Thymus (tissue), 11 donors: ENCODE measurements at regions not wholly inside any gene's neighbourhood (a gene's known extent, or its start where the extent isn't known, plus 50 kb on each side); places are given as distances from the start of the nearest gene placed in this dataset.
"Not testable (repeated sequence)": the region's sequence is repeated elsewhere in the genome, so short reads cannot be mapped to it uniquely, and the experiment has no call there.

ENCODE experiments used
- DNase-seq, 9 donors: peaks; one replicate each; pipeline ENCODE4 v3.0.0-alpha.2; 2013; ENCODE audit warnings: low spot score in 9 of 9, low read depth in 6 of 9, missing footprints in 1 of 9
- H3K27ac ChIP-seq, 2 donors: one replicate each; pipeline ENCODE4 v1.5.1; 2013; ENCODE audit warnings: control low read depth in 1 of 2, low read depth in 1 of 2, low read length in 1 of 2, mild to moderate bottlenecking in 1 of 2, moderate library complexity in 1 of 2
- H3K27me3 ChIP-seq, 2 donors: one replicate each; pipeline ENCODE4 v1.5.1; 2013; ENCODE audit warnings: low read length in 1 of 2; ENCODE audit not compliant: control insufficient read depth in 2 of 2, insufficient read depth in 1 of 2
- H3K36me3 ChIP-seq, 2 donors: one replicate each; pipeline ENCODE4 v1.5.1; 2013; ENCODE audit warnings: low read length in 1 of 2, mild to moderate bottlenecking in 1 of 2, moderate library complexity in 1 of 2; ENCODE audit not compliant: control insufficient read depth in 2 of 2, insufficient read depth in 2 of 2
- H3K4me1 ChIP-seq, 2 donors: one replicate each; pipeline ENCODE4 v1.5.1; 2013; ENCODE audit warnings: low read length in 2 of 2; ENCODE audit not compliant: control insufficient read depth in 2 of 2, insufficient read depth in 2 of 2
- H3K4me3 ChIP-seq, 2 donors: one replicate each; pipeline ENCODE4 v1.5.1; 2013; ENCODE audit warnings: low read length in 2 of 2, control low read depth in 1 of 2, mild to moderate bottlenecking in 1 of 2
- H3K9me3 ChIP-seq, 2 donors: one replicate each; pipeline ENCODE4 v1.5.1; 2013; ENCODE audit warnings: low read length in 1 of 2, mild to moderate bottlenecking in 1 of 2; ENCODE audit not compliant: control insufficient read depth in 2 of 2, insufficient read depth in 1 of 2
- WGBS: extraction: QIAGEN DNeasy Blood & Tissue Kit; methylation state at CpG from one replicate; pipeline ENCODE4 v1.1.7; 2013; 5-methylcytosine and 5-hydroxymethylcytosine counted together
- donor health status: healthy.

GRCh38 chr13:40356011-40356410 lies 310.4 kb downstream of the FOXO1 start:
- H3K27me3 ChIP-seq = no peaks in the 10 kb centered on the region
- no peaks in the 10 kb centered on the region for H3K9me3 ChIP-seq
- 98% methylated on average over 6 of the region's 6 CpGs for WGBS

GRCh38 chr13:40356458-40356857 lies 310.0 kb downstream of the FOXO1 start:
- H3K27ac ChIP-seq, H3K4me1 ChIP-seq, H3K36me3 ChIP-seq, H3K9me3 ChIP-seq, H3K27me3 ChIP-seq, H3K4me3 ChIP-seq, DNase-seq: not testable (repeated sequence)
- 92% methylated on average over 21 of the region's 22 CpGs for WGBS

More at GRCh38 chr13:40356011-40356410, 310.4 kb downstream of the FOXO1 start:
- Histone ChIP-seq H3K4me3 (no peak overlapping the region), H3K36me3 (no peaks in the 10 kb centered on the region), H3K27ac (no peak overlapping the region), H3K4me1 (peaks cover 0 to 2% of the 10 kb centered on the region in 2 donors)
- no peak for DNase-seq

DNA sequence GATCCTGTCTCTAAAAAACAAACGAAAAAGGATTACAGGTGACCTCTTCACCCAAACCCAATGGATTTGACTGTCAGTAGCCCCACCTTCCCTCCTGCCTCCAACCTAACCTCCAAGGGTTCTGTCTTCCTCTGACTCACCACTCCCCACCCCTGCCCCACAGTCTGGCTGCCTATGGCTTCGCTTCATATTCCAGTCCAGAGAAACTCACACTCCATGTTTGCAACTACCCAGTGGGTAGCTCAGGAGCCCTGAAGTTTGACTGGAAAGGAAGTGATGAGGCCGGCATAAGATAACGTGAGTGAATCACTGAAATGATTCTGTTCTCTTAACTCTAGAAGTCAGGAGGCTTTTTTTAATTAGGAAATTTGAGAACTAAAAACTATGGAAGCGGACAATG lies 303.9 kb downstream of the FOXO1 start:
- Histone ChIP-seq H3K4me3 (no peak overlapping the region), H3K9me3 (no peaks in the 10 kb centered on the region), H3K4me1 (no peaks in the 10 kb centered on the region), H3K27ac (no peak overlapping the region), H3K27me3 (no peaks in the 10 kb centered on the region), H3K36me3 (no peaks in the 10 kb centered on the region)
- DNase-seq = no peak
- WGBS = 98% methylated on average over 5 of the region's 5 CpGs

DNA sequence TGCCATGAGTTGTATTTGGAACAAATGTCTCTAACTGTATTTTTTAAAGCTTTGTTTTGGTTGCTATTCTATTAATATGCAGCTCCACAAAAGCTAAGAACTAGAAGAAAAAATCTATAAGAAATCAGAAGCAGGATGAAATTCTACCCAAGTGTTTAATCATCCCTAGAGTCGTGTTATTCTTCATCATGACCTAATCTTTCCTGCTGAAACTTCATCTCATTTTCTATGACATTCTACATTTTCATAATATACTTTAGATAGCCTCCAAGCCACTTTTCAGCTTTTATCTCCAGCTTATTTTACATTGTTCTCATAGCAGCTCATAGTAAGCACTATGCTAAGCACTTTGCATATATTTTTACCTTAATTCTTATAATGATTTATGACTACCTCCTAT lies 302.8 kb downstream of the FOXO1 start:
- Histone ChIP-seq H3K27ac (no peak overlapping the region), H3K9me3 (no peaks in the 10 kb centered on the region), H3K27me3 (no peaks in the 10 kb centered on the region), H3K36me3 (no peaks in the 10 kb centered on the region), H3K4me1 (no peaks in the 10 kb centered on the region), H3K4me3 (no peak overlapping the region)
- whole genome bisulfite sequencing = 87% methylated on average over 1 of the region's 1 CpG
- no peak for DNase-seq

DNA sequence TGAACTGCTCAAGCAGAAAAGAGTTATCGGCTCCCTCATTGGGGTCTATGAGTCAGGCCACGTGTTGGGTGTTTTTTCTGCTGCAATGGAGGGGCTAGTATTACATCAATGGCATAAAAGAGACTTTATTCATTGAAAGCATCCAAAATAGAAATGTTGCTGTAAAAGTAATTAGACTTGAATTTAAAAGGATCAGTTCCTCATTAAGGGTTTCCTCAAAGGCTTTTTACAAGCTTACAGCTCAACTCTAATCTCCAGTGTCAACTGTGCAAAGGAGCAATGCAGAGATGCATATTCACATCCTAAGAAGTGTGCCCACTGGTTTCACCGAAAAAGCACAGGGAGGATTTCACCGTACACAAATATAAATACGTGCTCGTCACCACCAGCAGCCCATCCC lies 300.3 kb downstream of the FOXO1 start:
- H3K9me3 ChIP-seq = no peaks in the 10 kb centered on the region
- WGBS = 95% methylated on average over 6 of the region's 6 CpGs
- H3K27me3 ChIP-seq = no peaks in the 10 kb centered on the region
- no peaks in the 10 kb centered on the region for H3K36me3 ChIP-seq
- no peaks in the 10 kb centered on the region for H3K4me1 ChIP-seq
- no peak for DNase-seq
- H3K4me3 ChIP-seq = no peak overlapping the region
- H3K27ac ChIP-seq = no peak overlapping the region

DNA sequence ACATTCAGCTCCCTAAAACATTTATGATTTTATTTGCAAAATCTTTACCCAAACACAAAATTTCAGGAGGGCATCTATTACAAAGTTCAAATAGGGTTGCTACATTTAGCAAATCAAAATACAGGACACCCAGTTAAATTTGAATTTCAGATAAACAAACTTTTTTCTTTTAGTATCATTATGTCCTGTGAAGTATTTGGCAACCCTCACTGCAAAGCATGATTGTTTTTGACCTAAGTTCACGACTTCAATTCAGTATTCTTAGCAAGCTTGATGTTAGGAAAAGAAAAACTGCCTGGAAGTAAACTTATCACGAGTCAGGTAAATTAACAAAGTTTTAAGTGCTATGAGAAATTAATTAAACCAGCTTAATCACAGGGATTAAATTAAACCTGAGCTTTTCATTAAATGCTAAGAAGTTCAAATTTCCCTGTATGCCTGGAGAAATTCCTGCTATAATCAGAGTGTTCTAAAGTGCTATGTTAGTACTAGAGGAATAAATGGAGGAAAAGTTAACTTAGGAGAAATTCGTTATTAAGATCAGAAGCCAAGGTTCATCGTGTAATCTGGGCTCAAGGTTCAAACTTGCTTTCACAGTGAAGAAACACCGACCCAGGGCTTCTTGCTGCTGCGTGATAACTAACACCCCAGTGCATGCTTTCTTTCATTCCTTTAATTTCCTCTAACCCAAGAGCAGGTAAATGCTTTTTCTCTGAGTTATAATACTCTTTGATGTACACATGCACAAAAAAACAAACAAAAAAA lies 298.1 kb downstream of the FOXO1 start:
- peaks cover 0 to 4% of the 10 kb centered on the region in 2 donors for H3K9me3 ChIP-seq
- DNase-seq = no peak
- WGBS = 95% methylated on average over 6 of the region's 6 CpGs
- no peak overlapping the region for H3K27ac ChIP-seq
- H3K27me3 ChIP-seq = no peaks in the 10 kb centered on the region
- H3K36me3 ChIP-seq = no peaks in the 10 kb centered on the region
- peaks cover 0 to 4% of the 10 kb centered on the region in 2 donors for H3K4me1 ChIP-seq
- H3K4me3 ChIP-seq = no peak overlapping the region

- Histone ChIP-seq H3K4me3 (no peak overlapping the region), H3K36me3 (no peaks in the 10 kb centered on the region), H3K27ac (no peak overlapping the region), H3K27me3 (no peaks in the 10 kb centered on the region), H3K9me3 (peaks cover 0 to 4% of the 10 kb centered on the region in 2 donors), H3K4me1 (peaks cover 0 to 4% of the 10 kb centered on the region in 2 donors)
- WGBS = 94% methylated on average over 4 of the region's 4 CpGs
- DNase-seq = no peak
Observed at GRCh38 chr13:40370661-40371060, 295.8 kb downstream of the FOXO1 start.

- WGBS = 86% methylated on average over 7 of the region's 7 CpGs
- Histone ChIP-seq H3K4me1 (peaks cover 0 to 6% of the 10 kb centered on the region in 2 donors), H3K9me3 (peaks cover 0 to 4% of the 10 kb centered on the region in 2 donors), H3K36me3 (no peaks in the 10 kb centered on the region), H3K27me3 (no peaks in the 10 kb centered on the region), H3K27ac (no peak overlapping the region), H3K4me3 (no peak overlapping the region)
- DNase-seq = no peak
Observed at GRCh38 chr13:40371531-40372125, 294.8 kb downstream of the FOXO1 start.

DNA sequence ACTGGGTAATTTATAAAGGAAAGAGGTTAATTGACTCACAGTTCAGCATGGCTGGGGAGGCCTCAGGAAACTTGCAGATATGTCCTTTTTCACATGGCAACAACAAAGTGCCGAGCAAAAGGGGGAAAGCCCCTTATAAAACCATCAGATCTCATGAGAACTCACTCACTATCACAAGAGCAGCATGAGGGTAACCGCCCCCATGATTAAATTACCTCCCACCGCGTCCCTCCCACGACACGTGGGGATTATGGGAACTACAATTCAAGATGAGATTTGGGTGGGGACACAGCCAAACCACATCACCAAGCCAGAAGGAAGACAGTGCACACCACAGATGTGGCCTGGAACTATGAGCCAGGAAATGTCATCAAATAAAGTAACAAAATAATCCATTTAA lies 292.8 kb downstream of the FOXO1 start:
- H3K27ac ChIP-seq, H3K9me3 ChIP-seq, H3K27me3 ChIP-seq, H3K36me3 ChIP-seq, DNase-seq, H3K4me1 ChIP-seq, H3K4me3 ChIP-seq: not testable (repeated sequence)
- 80% methylated on average over 6 of the region's 6 CpGs for WGBS
